H9 (cell line): ENCODE measurements at regions not wholly inside any gene's neighbourhood (a gene's known extent, or its start where the extent isn't known, plus 50 kb on each side); places are given as distances from the start of the nearest gene placed in this dataset.

Source experiments
- DNase-seq: peaks from one replicate; pipeline ENCODE4 v3.0.0-alpha.2; 2017
- H2AFZ ChIP-seq: one replicate; pipeline ENCODE4 v1.6.1; 2013; ENCODE audit warnings: mild to moderate bottlenecking, low read length, control low read depth, moderate library complexity
- H2AK5ac ChIP-seq: 2 replicates; pipeline ENCODE4 v1.6.1; 2013; ENCODE audit warnings: low read length, control low read depth, mixed read lengths; ENCODE audit not compliant: insufficient read length
- H2BK120ac ChIP-seq: one replicate; pipeline ENCODE4 v1.6.1; 2013; ENCODE audit warnings: low read depth, mild to moderate bottlenecking, low read length, control low read depth, inconsistent platforms; ENCODE audit not compliant: poor library complexity, severe bottlenecking
- H2BK12ac ChIP-seq: 2 replicates; pipeline ENCODE4 v1.6.1; 2013; ENCODE audit warnings: low read length, control low read depth, mixed read lengths, low read depth; ENCODE audit not compliant: insufficient read length
- H2BK15ac ChIP-seq: 2 replicates; pipeline ENCODE4 v1.6.1; 2013; ENCODE audit warnings: low read depth, low read length, control low read depth
- H2BK20ac ChIP-seq: one replicate; pipeline ENCODE4 v1.6.1; 2013; ENCODE audit warnings: low read depth, mild to moderate bottlenecking, low read length, control low read depth, inconsistent platforms; ENCODE audit not compliant: poor library complexity, severe bottlenecking
- H2BK5ac ChIP-seq: 2 replicates; pipeline ENCODE4 v1.6.1; 2013; ENCODE audit warnings: low read length, control low read depth, mixed read lengths; ENCODE audit not compliant: insufficient read length
- H3K14ac ChIP-seq: 2 replicates; pipeline ENCODE4 v1.6.1; 2013; ENCODE audit warnings: low read length, control low read depth; ENCODE audit not compliant: insufficient read depth
- H3K18ac ChIP-seq: 2 replicates; pipeline ENCODE4 v1.6.1; 2013; ENCODE audit warnings: low read depth, mild to moderate bottlenecking, mixed read lengths, low read length, control low read depth; ENCODE audit not compliant: insufficient read length
- H3K23ac ChIP-seq: 2 replicates; pipeline ENCODE4 v1.6.1; 2013; ENCODE audit warnings: low read length, control low read depth, mixed read lengths, low read depth; ENCODE audit not compliant: insufficient read length
- H3K23me2 ChIP-seq: 2 replicates; pipeline ENCODE4 v1.6.1; 2013; ENCODE audit warnings: low read depth, mild to moderate bottlenecking, mixed read lengths, low read length, control low read depth; ENCODE audit not compliant: insufficient read length, poor library complexity, severe bottlenecking
- H3K27ac ChIP-seq: 2 replicates; pipeline ENCODE4 v1.5.1; 2013; ENCODE audit warnings: low read length, control low read depth, mixed read lengths, low read depth; ENCODE audit not compliant: insufficient read length
- H3K27me3 ChIP-seq: 2 replicates; pipeline ENCODE4 v1.6.1; 2013; ENCODE audit warnings: low read length, control low read depth, inconsistent platforms; ENCODE audit not compliant: insufficient read depth
- H3K4ac ChIP-seq: 2 replicates; pipeline ENCODE4 v1.6.1; 2013; ENCODE audit warnings: low read depth, mild to moderate bottlenecking, control low read depth, inconsistent platforms, low read length, moderate library complexity
- H3K4me1 ChIP-seq: 2 replicates; pipeline ENCODE4 v1.6.1; 2013; ENCODE audit warnings: low read length, control low read depth, inconsistent platforms; ENCODE audit not compliant: insufficient read depth
- H3K4me2 ChIP-seq: 2 replicates; pipeline ENCODE4 v1.6.1; 2013; ENCODE audit warnings: low read length, control low read depth, mixed read lengths; ENCODE audit not compliant: insufficient read length, insufficient read depth
- H3K56ac ChIP-seq: 2 replicates; pipeline ENCODE4 v1.6.1; 2013; ENCODE audit warnings: low read depth, mild to moderate bottlenecking, mixed read lengths, low read length, control low read depth; ENCODE audit not compliant: insufficient read length
- H3K79me1 ChIP-seq: 2 replicates; pipeline ENCODE4 v1.6.1; 2013; ENCODE audit warnings: low read depth, mild to moderate bottlenecking, moderate library complexity, low read length, control low read depth, inconsistent platforms; ENCODE audit not compliant: insufficient read depth, poor library complexity, severe bottlenecking
- H3K79me2 ChIP-seq: 2 replicates; pipeline ENCODE4 v1.6.1; 2013; ENCODE audit warnings: low read length, control low read depth, inconsistent platforms; ENCODE audit not compliant: insufficient read depth
- H3K9ac ChIP-seq: 2 replicates; pipeline ENCODE4 v1.6.1; 2013; ENCODE audit warnings: low read length, control low read depth, mixed read lengths; ENCODE audit not compliant: insufficient read length; ENCODE audit errors: extremely low read depth
- H3K9me3 ChIP-seq: one replicate; pipeline ENCODE4 v1.6.1; 2013; ENCODE audit warnings: low read depth, low read length, inconsistent platforms; ENCODE audit not compliant: control insufficient read depth
- H3T11ph ChIP-seq: one replicate; pipeline ENCODE4 v1.6.1; 2013; ENCODE audit warnings: mild to moderate bottlenecking, low read length, control low read depth, inconsistent platforms
- H4K20me1 ChIP-seq: one replicate; pipeline ENCODE4 v1.6.1; 2013; ENCODE audit not compliant: control insufficient read depth, insufficient read length, insufficient read depth
- H4K5ac ChIP-seq: 2 replicates; pipeline ENCODE4 v1.6.1; 2013; ENCODE audit warnings: low read depth, mild to moderate bottlenecking, mixed read lengths, low read length, control low read depth; ENCODE audit not compliant: insufficient read length
- H4K8ac ChIP-seq: replicated peaks from 2 replicates; pipeline ENCODE4 v1.6.1; 2013; ENCODE audit warnings: low read length, control low read depth, mixed read lengths, low read depth; ENCODE audit not compliant: insufficient read length
- H4K91ac ChIP-seq: 2 replicates; pipeline ENCODE4 v1.6.1; 2013; ENCODE audit warnings: low read depth, mild to moderate bottlenecking, moderate library complexity, mixed read lengths, low read length, control low read depth; ENCODE audit not compliant: insufficient read length
- H3K27ac Mint-ChIP-seq, 3 experiments: 2 replicates in 2 of 3; 3 replicates in 1 of 3; pipeline ENCODE4 v1.8.0; 2020 to 2021; ENCODE audit warnings: mixed read lengths in 3 of 3, mild to moderate bottlenecking in 1 of 3, moderate library complexity in 1 of 3
- H3K27me3 Mint-ChIP-seq: 2 replicates; pipeline ENCODE4 v1.8.0; 2021; ENCODE audit warnings: low read depth, mild to moderate bottlenecking, moderate library complexity, mixed read lengths
- H3K36me3 Mint-ChIP-seq, 3 experiments: 2 replicates in 2 of 3; 3 replicates in 1 of 3; pipeline ENCODE4 v1.8.0; 2020 to 2021; ENCODE audit warnings: low read depth in 3 of 3, mixed read lengths in 3 of 3; ENCODE audit not compliant: insufficient read depth in 1 of 3
- H3K4me1 Mint-ChIP-seq, 2 experiments: 2 replicates each; pipeline ENCODE4 v1.8.0; 2020; ENCODE audit warnings: mixed read lengths in 2 of 2
- H3K4me3 Mint-ChIP-seq, 2 experiments: 2 replicates in 1 of 2; 3 replicates in 1 of 2; pipeline ENCODE4 v1.8.0; 2020 to 2021; ENCODE audit warnings: mild to moderate bottlenecking in 2 of 2, mixed read lengths in 2 of 2, moderate library complexity in 1 of 2
- H3K9me3 Mint-ChIP-seq, 2 experiments: 2 replicates in 1 of 2; 3 replicates in 1 of 2; pipeline ENCODE4 v1.8.0; 2020; ENCODE audit warnings: mild to moderate bottlenecking in 2 of 2, mixed read lengths in 2 of 2, moderate library complexity in 1 of 2
- WGBS: extraction: QIAGEN DNeasy Blood & Tissue Kit; methylation state at CpG from one replicate; pipeline ENCODE4 v1.1.7; 2013; ENCODE audit warnings: missing lambda C conversion rate, low lambda C conversion rate, mixed read lengths; ENCODE audit not compliant: insufficient read length; ENCODE audit errors: extremely low coverage; 5-methylcytosine and 5-hydroxymethylcytosine counted together
- TF ChIP-seq, protein P1 (sequence below): fragments of 200-600 bp; sonication (generic); conservative IDR thresholded peaks from 3 replicates; pipeline ENCODE4 v1.8.0; 2021; ENCODE audit warnings: antibody characterized with exemption, mild to moderate bottlenecking

DNA sequence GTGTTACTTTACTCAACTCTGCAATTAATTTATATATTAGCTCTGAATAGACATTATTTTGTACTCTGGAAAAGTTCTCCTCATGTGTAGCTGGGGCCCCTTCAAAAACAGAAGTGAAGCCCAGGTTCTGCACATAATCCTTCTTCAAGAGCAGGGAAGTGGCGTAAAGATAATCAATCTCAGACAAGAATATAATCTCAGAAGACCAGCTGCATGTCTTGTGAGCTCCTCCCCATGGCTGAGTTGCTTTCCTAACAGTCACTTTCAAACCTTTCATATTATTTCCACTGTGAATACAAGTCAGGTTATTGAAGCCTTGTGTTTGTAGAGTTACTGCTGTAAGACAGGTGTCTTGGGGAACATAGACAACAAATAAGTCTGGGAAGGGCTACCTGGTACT lies 691.9 kb downstream of the RFPL4B start:
- Histone ChIP-seq H3K79me1 (no peaks in the 10 kb centered on the region), H3K4me2 (no peak overlapping the region), H2BK120ac (no peak overlapping the region), H2BK20ac (no peak overlapping the region), H2BK15ac (no peak overlapping the region), H2AK5ac (no peak overlapping the region), H3K79me2 (no peaks in the 10 kb centered on the region), H3K56ac (no peak overlapping the region), H4K8ac (no peak overlapping the region), H3K27me3 (no peaks in the 10 kb centered on the region), H3K14ac (no peak overlapping the region), H2BK5ac (no peak overlapping the region), H2AFZ (no peak overlapping the region), H3K23ac (no peak overlapping the region), H4K20me1 (no peaks in the 10 kb centered on the region), H3K27ac (no peak overlapping the region), H3K4ac (no peak overlapping the region), H3K9ac (no peak overlapping the region), H3T11ph (no peak overlapping the region), H4K91ac (no peak overlapping the region), H3K23me2 (no peaks in the 10 kb centered on the region), H4K5ac (no peak overlapping the region), H2BK12ac (no peak overlapping the region), H3K9me3 (no peaks in the 10 kb centered on the region), H3K4me1 (no peaks in the 10 kb centered on the region), H3K18ac (no peak overlapping the region)
- Mint-ChIP-seq H3K27me3 (no peaks in the 10 kb centered on the region), H3K4me1 (no peaks in the 10 kb centered on the region), H3K4me3 (no peak overlapping the region), H3K27ac (no peak overlapping the region), H3K36me3 (no peaks in the 10 kb centered on the region; a peak in 1 of 7 replicates), H3K9me3 (no peaks in the 10 kb centered on the region)
- no peak for DNase-seq
- TF ChIP-seq, protein P1, sequence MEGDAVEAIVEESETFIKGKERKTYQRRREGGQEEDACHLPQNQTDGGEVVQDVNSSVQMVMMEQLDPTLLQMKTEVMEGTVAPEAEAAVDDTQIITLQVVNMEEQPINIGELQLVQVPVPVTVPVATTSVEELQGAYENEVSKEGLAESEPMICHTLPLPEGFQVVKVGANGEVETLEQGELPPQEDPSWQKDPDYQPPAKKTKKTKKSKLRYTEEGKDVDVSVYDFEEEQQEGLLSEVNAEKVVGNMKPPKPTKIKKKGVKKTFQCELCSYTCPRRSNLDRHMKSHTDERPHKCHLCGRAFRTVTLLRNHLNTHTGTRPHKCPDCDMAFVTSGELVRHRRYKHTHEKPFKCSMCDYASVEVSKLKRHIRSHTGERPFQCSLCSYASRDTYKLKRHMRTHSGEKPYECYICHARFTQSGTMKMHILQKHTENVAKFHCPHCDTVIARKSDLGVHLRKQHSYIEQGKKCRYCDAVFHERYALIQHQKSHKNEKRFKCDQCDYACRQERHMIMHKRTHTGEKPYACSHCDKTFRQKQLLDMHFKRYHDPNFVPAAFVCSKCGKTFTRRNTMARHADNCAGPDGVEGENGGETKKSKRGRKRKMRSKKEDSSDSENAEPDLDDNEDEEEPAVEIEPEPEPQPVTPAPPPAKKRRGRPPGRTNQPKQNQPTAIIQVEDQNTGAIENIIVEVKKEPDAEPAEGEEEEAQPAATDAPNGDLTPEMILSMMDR = no peak
- WGBS = no CpG with 5 or more reads among the region's 1 CpG
